ENCODE measurements at regions not wholly inside any gene's neighbourhood (a gene's known extent, or its start where the extent isn't known, plus 50 kb on each side); places are given as distances from the start of the nearest gene placed in this dataset.
"Not testable (repeated sequence)": the region's sequence is repeated elsewhere in the genome, so short reads cannot be mapped to it uniquely, and the experiment has no call there.

DNA sequence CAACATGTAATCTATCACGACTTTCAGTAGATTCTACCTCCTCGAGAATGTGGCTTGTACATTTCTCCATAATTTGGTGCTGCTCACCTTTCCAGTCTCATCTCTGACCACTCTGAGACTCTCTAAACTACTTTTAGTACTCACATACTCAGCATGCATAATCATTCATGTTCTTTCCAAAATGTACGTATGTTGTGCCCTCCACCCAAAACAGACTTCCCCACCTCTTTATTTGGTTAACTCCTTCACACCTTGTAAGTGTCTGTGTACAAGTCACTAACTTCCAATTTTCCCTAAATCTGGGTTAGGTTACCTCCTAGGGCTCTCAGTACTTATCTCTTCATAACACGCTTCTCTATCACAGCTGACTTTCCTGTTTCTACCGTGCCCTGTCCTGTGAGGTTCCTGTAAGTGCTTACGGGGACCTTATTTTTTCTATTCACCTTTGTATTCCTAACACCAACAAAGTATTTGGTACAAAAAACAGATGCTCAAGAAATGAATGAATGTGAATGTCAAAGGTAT, 186.2 kb upstream of the MKLN1 start:
- no peak for DNase-seq (ENCODE audit: low read depth, low spot score)
- no peak overlapping the region for H3K27ac ChIP-seq

DNA sequence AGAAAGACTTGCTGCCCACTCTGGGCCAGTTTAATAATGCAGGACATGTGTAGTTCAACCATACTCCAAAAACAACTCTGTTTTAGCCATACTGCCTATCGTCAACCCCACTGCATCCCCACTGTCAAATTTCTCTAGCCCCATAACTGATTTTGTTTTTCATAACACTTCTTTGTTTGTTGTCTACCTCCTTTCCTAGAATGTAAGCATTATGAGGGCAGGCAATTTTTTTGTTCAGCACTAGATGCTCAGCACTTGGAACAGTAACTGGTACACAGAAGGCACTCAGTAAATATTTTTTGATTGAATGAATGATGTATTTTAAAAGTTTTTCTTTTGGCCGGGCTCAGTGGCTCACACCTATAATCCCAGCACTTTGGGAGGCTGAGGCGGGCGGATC, 183.8 kb upstream of the MKLN1 start:
- H3K27ac ChIP-seq = no peak overlapping the region
- DNase-seq (ENCODE audit: low read depth, low spot score) = no peak

- no peak for DNase-seq (ENCODE audit: low read depth, low spot score)
- peak overlapping the region; percentile 45 for H3K27ac ChIP-seq
Observed at GRCh38 chr7:131145026-131145425, 182.7 kb upstream of the MKLN1 start.

- no peak for DNase-seq (ENCODE audit: low read depth, low spot score)
- peak overlapping the region; percentile 45 for H3K27ac ChIP-seq
Observed at GRCh38 chr7:131145770-131146169, 181.9 kb upstream of the MKLN1 start.

GRCh38 chr7:131147604-131148003, 180.1 kb upstream of the MKLN1 start:
- H3K27ac ChIP-seq = no peak overlapping the region
- DNase-seq (ENCODE audit: low read depth, low spot score) = no peak

- no peak for DNase-seq (ENCODE audit: low read depth, low spot score)
- no peak overlapping the region for H3K27ac ChIP-seq
Observed at GRCh38 chr7:131148258-131148657, 179.4 kb upstream of the MKLN1 start.

- DNase-seq (ENCODE audit: low read depth, low spot score) = no peak
- no peak overlapping the region for H3K27ac ChIP-seq
Observed at GRCh38 chr7:131148708-131149428, 178.8 kb upstream of the MKLN1 start.

GRCh38 chr7:131149429-131149773, 178.3 kb upstream of the MKLN1 start:
- no peak for DNase-seq (ENCODE audit: low read depth, low spot score)
- no peak overlapping the region for H3K27ac ChIP-seq

GRCh38 chr7:131149840-131150239, 177.8 kb upstream of the MKLN1 start:
- H3K27ac ChIP-seq = no peak overlapping the region
- DNase-seq (ENCODE audit: low read depth, low spot score) = no peak

- no peak for DNase-seq (ENCODE audit: low read depth, low spot score)
- no peak overlapping the region for H3K27ac ChIP-seq
Observed at GRCh38 chr7:131151034-131151433, 176.6 kb upstream of the MKLN1 start.

GRCh38 chr7:131152766-131153165, 174.9 kb upstream of the MKLN1 start:
- no peak for DNase-seq (ENCODE audit: low read depth, low spot score)
- H3K27ac ChIP-seq = no peak overlapping the region

GRCh38 chr7:131154380-131154779, 173.3 kb upstream of the MKLN1 start:
- DNase-seq (ENCODE audit: low read depth, low spot score) = no peak
- H3K27ac ChIP-seq = peak overlapping the region; percentile 26

GRCh38 chr7:131157530-131158243, 170.0 kb upstream of the MKLN1 start:
- no peak for DNase-seq (ENCODE audit: low read depth, low spot score)
- H3K27ac ChIP-seq = no peak overlapping the region

- not testable (repeated sequence) for DNase-seq (ENCODE audit: low read depth, low spot score); H3K27ac ChIP-seq
Observed at GRCh38 chr7:131158244-131158636, 169.4 kb upstream of the MKLN1 start.

- no peak overlapping the region for H3K27ac ChIP-seq
- DNase-seq (ENCODE audit: low read depth, low spot score) = no peak
Observed at GRCh38 chr7:131159961-131160361, 167.7 kb upstream of the MKLN1 start.

- DNase-seq (ENCODE audit: low read depth, low spot score) = no peak
- H3K27ac ChIP-seq = no peak overlapping the region
Observed at GRCh38 chr7:131161103-131161502, 166.6 kb upstream of the MKLN1 start.

- H3K27ac ChIP-seq = peak overlapping the region; percentile 83
- peak; percentile 31 for DNase-seq (ENCODE audit: low read depth, low spot score)
Observed at GRCh38 chr7:131164025-131164925, 163.4 kb upstream of the MKLN1 start.

DNA sequence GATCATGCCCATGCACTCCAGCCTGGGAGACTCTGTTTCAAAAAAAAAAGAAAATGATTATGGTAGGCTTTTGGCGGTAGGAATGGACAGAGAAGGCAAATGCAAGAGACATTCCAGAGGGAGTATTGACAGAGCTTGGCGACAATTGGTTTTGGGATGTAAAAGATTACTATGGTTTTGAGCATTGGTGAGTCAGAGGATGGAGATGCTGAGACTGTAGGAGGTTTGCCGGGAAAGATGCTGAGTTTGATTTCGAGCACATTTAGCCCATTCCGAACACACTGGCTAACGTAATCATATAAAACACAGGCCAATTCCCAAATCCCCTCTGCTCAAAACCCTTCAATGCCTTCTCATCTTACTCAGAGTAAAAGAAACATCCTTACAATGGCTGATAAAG, 161.6 kb upstream of the MKLN1 start:
- no peak for DNase-seq (ENCODE audit: low read depth, low spot score)
- no peak overlapping the region for H3K27ac ChIP-seq

DNA sequence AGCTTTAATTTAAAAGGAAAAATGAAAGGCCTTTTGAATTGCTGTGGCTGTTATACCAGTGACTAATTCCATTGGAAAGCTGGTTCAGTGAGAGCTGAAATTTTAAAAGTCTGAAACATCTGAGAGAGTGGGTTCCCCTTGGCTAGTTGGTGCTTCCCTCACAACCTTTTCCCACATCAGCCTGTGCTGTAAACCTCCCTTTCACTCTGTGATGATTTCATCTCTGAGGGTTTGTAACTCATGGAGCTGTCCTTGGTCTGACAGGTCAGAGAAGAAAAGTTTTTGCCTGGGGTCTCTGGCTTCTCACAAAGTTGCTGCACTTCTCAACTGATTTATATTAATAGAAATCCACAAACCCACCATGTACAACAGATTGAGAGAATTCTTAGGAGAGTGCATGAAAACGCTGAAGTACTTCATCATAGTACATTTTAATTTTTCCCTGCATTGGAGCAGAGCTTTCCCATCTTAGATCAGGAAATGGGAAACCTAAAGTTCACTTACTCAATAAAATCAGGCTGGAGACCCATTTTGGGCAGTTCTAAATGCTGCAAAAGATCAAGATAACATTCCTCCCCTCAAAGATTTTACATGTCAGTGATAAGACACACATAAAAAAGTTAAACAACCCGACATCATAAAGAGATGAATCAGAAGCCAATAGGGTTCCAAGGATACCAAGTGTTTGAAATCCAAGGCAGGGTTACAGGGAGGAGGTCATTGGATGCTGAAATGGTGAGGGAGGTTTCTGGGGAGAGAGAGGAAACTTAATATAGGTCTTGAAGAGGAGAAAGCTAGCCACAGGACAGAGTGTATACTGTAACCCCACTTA, 157.0 kb upstream of the MKLN1 start:
- H3K27ac ChIP-seq = no peak overlapping the region
- DNase-seq (ENCODE audit: low read depth, low spot score) = no peak

All from epithelial cell of prostate (primary cell).